ENCODE measurements at regions not wholly inside any gene's neighbourhood (a gene's known extent, or its start where the extent isn't known, plus 50 kb on each side); places are given as distances from the start of the nearest gene placed in this dataset.
"Not testable (repeated sequence)": the region's sequence is repeated elsewhere in the genome, so short reads cannot be mapped to it uniquely, and the experiment has no call there.

- no peak for DNase-seq
These were observed 88.7 kb upstream of the TNFSF11 start for GRCh38 chr13:42485272-42485671.

GRCh38 chr13:42486711-42487198 lies 87.2 kb upstream of the TNFSF11 start:
- no peak for DNase-seq

- no peak for DNase-seq
These were observed 86.7 kb upstream of the TNFSF11 start for GRCh38 chr13:42487221-42487620.

GRCh38 chr13:42490676-42491075 lies 83.3 kb upstream of the TNFSF11 start:
- DNase-seq: no peak

GRCh38 chr13:42492372-42492920 lies 81.5 kb upstream of the TNFSF11 start:
- no peak for DNase-seq

- no peak for DNase-seq
These were observed 79.8 kb upstream of the TNFSF11 start for GRCh38 chr13:42494157-42494556.

GRCh38 chr13:42495255-42495654 lies 78.7 kb upstream of the TNFSF11 start:
- DNase-seq: no peak

- no peak for DNase-seq
These were observed 78.2 kb upstream of the TNFSF11 start for GRCh38 chr13:42495751-42496150.

- DNase-seq: not testable (repeated sequence)
These were observed 76.9 kb upstream of the TNFSF11 start for GRCh38 chr13:42496926-42497554.

- no peak for DNase-seq
These were observed 76.2 kb upstream of the TNFSF11 start for GRCh38 chr13:42497798-42498197.

- no peak for DNase-seq
These were observed 75.4 kb upstream of the TNFSF11 start for GRCh38 chr13:42498521-42498920.

Data from SW 1271 (cell line).